ENCODE measurements at regions not wholly inside any gene's neighbourhood (a gene's known extent, or its start where the extent isn't known, plus 50 kb on each side); places are given as distances from the start of the nearest gene placed in this dataset.

DNA sequence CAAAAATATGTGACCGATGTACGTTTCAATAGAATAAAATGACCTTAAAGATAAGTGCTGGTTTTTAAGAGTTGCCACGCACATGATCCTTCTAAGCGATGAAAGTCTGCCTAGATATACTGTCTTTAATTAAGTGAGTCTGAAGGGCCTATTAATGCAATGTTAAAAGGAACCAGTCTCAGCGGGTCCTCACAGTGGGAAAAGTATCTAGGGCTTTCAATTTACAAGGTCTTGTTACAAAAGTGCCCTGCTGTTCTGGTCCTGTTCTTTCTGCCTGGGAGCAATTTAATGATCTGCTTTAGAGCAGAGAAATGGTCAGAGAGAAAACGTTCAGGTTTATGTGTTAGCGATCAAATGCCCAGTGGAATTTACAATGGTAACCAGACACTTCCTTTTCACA lies 864.0 kb downstream of the KCNJ2 start:
- no peak for DNase-seq
- Histone ChIP-seq H3K27me3 (ENCODE audit: low read depth) (no peaks in the 10 kb centered on the region), H3K27ac (replicated peaks) (no peak overlapping the region), H3K4me1 (no peaks in the 10 kb centered on the region), H3K4me3 (no peak overlapping the region), H3K9me3 (replicated peaks) (no peaks in the 10 kb centered on the region), H3K36me3 (no peaks in the 10 kb centered on the region)
- TF ChIP-seq, protein P1, sequence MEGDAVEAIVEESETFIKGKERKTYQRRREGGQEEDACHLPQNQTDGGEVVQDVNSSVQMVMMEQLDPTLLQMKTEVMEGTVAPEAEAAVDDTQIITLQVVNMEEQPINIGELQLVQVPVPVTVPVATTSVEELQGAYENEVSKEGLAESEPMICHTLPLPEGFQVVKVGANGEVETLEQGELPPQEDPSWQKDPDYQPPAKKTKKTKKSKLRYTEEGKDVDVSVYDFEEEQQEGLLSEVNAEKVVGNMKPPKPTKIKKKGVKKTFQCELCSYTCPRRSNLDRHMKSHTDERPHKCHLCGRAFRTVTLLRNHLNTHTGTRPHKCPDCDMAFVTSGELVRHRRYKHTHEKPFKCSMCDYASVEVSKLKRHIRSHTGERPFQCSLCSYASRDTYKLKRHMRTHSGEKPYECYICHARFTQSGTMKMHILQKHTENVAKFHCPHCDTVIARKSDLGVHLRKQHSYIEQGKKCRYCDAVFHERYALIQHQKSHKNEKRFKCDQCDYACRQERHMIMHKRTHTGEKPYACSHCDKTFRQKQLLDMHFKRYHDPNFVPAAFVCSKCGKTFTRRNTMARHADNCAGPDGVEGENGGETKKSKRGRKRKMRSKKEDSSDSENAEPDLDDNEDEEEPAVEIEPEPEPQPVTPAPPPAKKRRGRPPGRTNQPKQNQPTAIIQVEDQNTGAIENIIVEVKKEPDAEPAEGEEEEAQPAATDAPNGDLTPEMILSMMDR (IDR thresholded peaks at IDR 0.05; ENCODE audit: borderline replicate concordance): no peak
- intact Hi-C loops (cut with micrococcal nuclease): no loop called here

DNA sequence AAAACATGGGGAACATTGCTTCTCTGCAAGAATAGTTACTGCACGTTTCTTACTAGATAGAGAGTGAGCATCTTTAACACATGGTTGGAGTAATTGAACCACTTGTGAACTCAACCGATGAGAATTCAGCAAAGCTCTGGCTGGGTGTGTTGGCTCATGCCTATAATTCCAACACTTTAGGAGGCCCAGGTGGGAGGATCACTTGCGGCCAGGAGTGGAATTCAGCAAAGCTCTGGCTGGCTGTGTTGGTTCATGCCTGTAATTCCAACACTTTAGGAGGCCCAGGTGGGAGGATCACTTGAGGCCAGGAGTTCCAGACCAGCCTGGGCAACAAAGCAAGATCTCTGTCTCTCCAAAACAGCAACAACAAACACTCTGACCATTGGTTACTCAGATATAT lies 865.9 kb downstream of the KCNJ2 start:
- intact Hi-C loops (cut with micrococcal nuclease): no loop called here
- H3K9me3 ChIP-seq (replicated peaks): no peaks in the 10 kb centered on the region
- no peaks in the 10 kb centered on the region for H3K4me1 ChIP-seq
- no peaks in the 10 kb centered on the region for H3K36me3 ChIP-seq
- DNase-seq: no peak
- no peaks in the 10 kb centered on the region for H3K27me3 ChIP-seq (ENCODE audit: low read depth)
- no peak overlapping the region for H3K4me3 ChIP-seq
- H3K27ac ChIP-seq (replicated peaks): no peak overlapping the region
- TF ChIP-seq, protein P1 (IDR thresholded peaks at IDR 0.05; ENCODE audit: borderline replicate concordance): no peak

DNA sequence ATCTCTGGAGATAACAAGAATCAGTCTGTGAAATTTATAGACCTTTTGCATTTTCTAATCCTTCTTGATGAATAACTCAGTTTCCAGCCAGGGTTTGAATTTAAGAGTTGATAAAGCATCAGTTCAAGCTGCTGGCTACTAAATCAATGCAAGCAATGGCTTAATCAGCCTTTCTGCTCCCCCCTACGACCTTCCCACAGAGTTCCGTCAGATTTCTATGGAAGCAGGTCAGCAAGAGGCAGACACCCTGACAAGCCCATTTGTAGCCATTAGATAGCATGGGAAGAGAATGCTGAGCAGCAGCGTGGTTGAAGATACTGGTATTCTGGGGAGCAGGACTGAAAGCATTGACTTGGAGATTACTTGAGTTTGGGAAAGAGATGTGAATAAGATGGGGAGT lies 868.1 kb downstream of the KCNJ2 start:
- no peak for DNase-seq
- Histone ChIP-seq H3K9me3 (replicated peaks) (no peaks in the 10 kb centered on the region), H3K36me3 (no peaks in the 10 kb centered on the region), H3K4me3 (no peak overlapping the region), H3K27ac (replicated peaks) (no peak overlapping the region), H3K27me3 (ENCODE audit: low read depth) (no peaks in the 10 kb centered on the region), H3K4me1 (no peaks in the 10 kb centered on the region)
- intact Hi-C loops (cut with micrococcal nuclease): no loop called here
- TF ChIP-seq, protein P1 (IDR thresholded peaks at IDR 0.05; ENCODE audit: borderline replicate concordance): no peak

DNA sequence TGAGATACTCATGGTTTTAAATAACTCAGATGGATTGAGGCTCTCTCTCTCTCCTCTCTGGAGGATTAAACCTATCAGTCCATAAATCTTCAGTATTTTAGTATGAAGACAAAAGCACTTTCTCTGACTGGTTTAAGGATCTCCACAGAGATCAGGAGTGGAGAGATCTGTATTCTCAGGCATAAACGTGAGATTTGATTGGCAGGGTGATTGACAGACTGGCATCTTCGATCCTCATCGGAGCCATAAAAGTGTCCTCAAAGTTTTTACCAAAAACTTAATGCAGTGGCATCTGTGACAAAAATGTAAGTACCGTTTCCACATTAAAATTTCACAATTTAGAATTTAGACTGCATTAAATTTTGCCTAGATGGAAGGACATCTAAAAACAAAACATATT lies 870.1 kb downstream of the KCNJ2 start:
- TF ChIP-seq, protein P1 (IDR thresholded peaks at IDR 0.05; ENCODE audit: borderline replicate concordance): no peak
- DNase-seq: no peak
- Histone ChIP-seq H3K36me3 (no peaks in the 10 kb centered on the region), H3K9me3 (replicated peaks) (no peaks in the 10 kb centered on the region), H3K4me3 (no peak overlapping the region), H3K27me3 (ENCODE audit: low read depth) (no peaks in the 10 kb centered on the region), H3K27ac (replicated peaks) (no peak overlapping the region), H3K4me1 (no peaks in the 10 kb centered on the region)
- intact Hi-C loops (cut with micrococcal nuclease): no loop called here

DNA sequence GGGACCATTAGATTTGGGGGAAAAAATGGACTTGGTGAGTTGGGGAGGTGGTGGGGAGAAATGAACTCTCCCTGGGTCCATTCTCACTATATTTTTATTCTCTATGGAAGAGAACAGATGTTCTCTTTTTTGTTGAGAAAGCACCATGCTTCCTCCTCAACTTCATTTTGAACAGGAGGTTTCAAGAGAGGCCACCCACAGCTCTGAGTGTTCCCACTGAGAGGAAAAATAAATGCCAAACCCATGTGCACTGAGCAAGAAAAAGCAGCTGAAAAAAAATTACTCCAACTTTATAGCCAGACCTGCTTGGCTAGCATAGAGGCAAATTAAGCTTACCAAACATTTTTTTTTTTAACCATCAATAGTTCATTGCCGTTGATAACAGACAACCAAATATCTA lies 883.6 kb downstream of the KCNJ2 start:
- Histone ChIP-seq H3K27me3 (ENCODE audit: low read depth) (no peaks in the 10 kb centered on the region), H3K9me3 (replicated peaks) (no peaks in the 10 kb centered on the region), H3K4me1 (no peaks in the 10 kb centered on the region), H3K4me3 (no peak overlapping the region), H3K36me3 (no peaks in the 10 kb centered on the region), H3K27ac (replicated peaks) (no peak overlapping the region)
- TF ChIP-seq, protein P1 (IDR thresholded peaks at IDR 0.05; ENCODE audit: borderline replicate concordance): no peak
- intact Hi-C loops (cut with micrococcal nuclease): no loop called here
- DNase-seq: no peak

DNA sequence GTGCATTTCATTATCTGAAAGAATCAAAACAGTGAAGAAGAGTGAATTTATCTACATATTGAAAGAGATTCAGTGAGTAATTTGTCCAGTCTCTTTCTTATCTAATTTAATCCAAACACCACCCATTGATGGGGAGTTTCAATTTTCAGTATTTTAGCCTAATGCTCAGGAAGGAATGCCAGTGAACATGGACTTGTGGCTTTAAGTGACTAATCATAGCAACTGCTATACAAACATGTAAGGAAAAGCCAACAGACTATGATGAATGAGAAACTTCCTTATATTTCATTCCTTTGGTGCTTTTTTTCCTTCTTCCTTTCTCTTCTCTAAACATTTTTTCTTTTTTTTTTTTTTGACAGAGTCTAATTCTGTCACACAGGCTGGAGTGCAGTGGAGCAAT lies 885.8 kb downstream of the KCNJ2 start:
- no peaks in the 10 kb centered on the region for H3K9me3 ChIP-seq (replicated peaks)
- intact Hi-C loops (cut with micrococcal nuclease): no loop called here
- H3K27me3 ChIP-seq (ENCODE audit: low read depth): no peaks in the 10 kb centered on the region
- H3K4me1 ChIP-seq: no peaks in the 10 kb centered on the region
- H3K4me3 ChIP-seq: no peak overlapping the region
- H3K36me3 ChIP-seq: no peaks in the 10 kb centered on the region
- TF ChIP-seq, protein P1 (IDR thresholded peaks at IDR 0.05; ENCODE audit: borderline replicate concordance): no peak
- no peak for DNase-seq
- H3K27ac ChIP-seq (replicated peaks): no peak overlapping the region
